ENCODE measurements at regions not wholly inside any gene's neighbourhood (a gene's known extent, or its start where the extent isn't known, plus 50 kb on each side); places are given as distances from the start of the nearest gene placed in this dataset.

GRCh38 chr20:22680031-22680740 is 95.8 kb upstream of the FOXA2 start:
- WGBS, result 59% methylated on average over 9 of the region's 9 CpGs
- TF ChIP-seq POLR2A (IDR thresholded peaks at IDR 0.05; ENCODE audit: low read depth) (no peak), POLR2AphosphoS5 (IDR thresholded peaks at IDR 0.05) (no peak)
- Histone ChIP-seq H3K27ac (replicated peaks in 1 of 4) (no peak overlapping the region), H3K36me3 (no peaks in the 10 kb centered on the region), H3K27me3 (peaks cover 0 to 47% (median 0%) of the 10 kb centered on the region in 4 donors), H3K9me3 (peaks cover 0 to 11% (median 3%) of the 10 kb centered on the region in 4 donors), H3K4me3 (no peak overlapping the region), H3K4me1 (peaks cover 0 to 3% (median 1%) of the 10 kb centered on the region in 4 donors)
- intact Hi-C loops (cut with DNase I), result no loop called here
- DNase-seq (ENCODE audit: extremely low spot score), result peak; percentile 82

- intact Hi-C loops (cut with DNase I), result no loop called here
- Histone ChIP-seq H3K9me3 (peaks cover 0 to 11% (median 3%) of the 10 kb centered on the region in 4 donors), H3K4me3 (no peak overlapping the region), H3K27me3 (peaks cover 0 to 47% (median 0%) of the 10 kb centered on the region in 4 donors), H3K27ac (replicated peaks in 1 of 4) (no peak overlapping the region), H3K4me1 (peaks cover 0 to 3% (median 1%) of the 10 kb centered on the region in 4 donors), H3K36me3 (no peaks in the 10 kb centered on the region)
- WGBS, result 87% methylated on average over 4 of the region's 4 CpGs
- TF ChIP-seq POLR2A (IDR thresholded peaks at IDR 0.05; ENCODE audit: low read depth) (no peak), CTCF (IDR thresholded peaks at IDR 0.05) (no peak)
- DNase-seq (ENCODE audit: extremely low spot score), result peak; percentile 75
Measured at GRCh38 chr20:22681591-22682248, 97.3 kb upstream of the FOXA2 start.

- 78% methylated on average over 5 of the region's 6 CpGs for WGBS
- Histone ChIP-seq H3K9me3 (peaks cover 0 to 11% (median 3%) of the 10 kb centered on the region in 4 donors), H3K27me3 (peaks cover 0 to 44% (median 0%) of the 10 kb centered on the region in 4 donors), H3K36me3 (no peaks in the 10 kb centered on the region), H3K4me1 (peaks cover 0 to 3% (median 1%) of the 10 kb centered on the region in 4 donors), H3K4me3 (no peak overlapping the region), H3K27ac (replicated peaks in 1 of 4) (no peak overlapping the region)
- DNase-seq (ENCODE audit: extremely low spot score), result no peak
- TF ChIP-seq CTCF (IDR thresholded peaks at IDR 0.05), result no peak
- no peak for TF ChIP-seq POLR2AphosphoS5 (IDR thresholded peaks at IDR 0.05)
- no peak for TF ChIP-seq EP300 (IDR thresholded peaks at IDR 0.05)
- TF ChIP-seq POLR2A (IDR thresholded peaks at IDR 0.05; ENCODE audit: low read depth), result no peak
- intact Hi-C loops (cut with DNase I), result no loop called here
Measured at GRCh38 chr20:22682381-22682780, 98.0 kb upstream of the FOXA2 start.

- peaks cover 0 to 31% (median 0%) of the 10 kb centered on the region in 4 donors for H3K27me3 ChIP-seq
- intact Hi-C loops (cut with DNase I), result loop anchor here (2.0 kb wide), 1 partner anchor 345 kb away; no protein-coding TSS in a partner anchor
- H3K27ac ChIP-seq (replicated peaks in 1 of 4), result no peak overlapping the region
- H3K9me3 ChIP-seq, result no peaks in the 10 kb centered on the region
- H3K36me3 ChIP-seq, result no peaks in the 10 kb centered on the region
- H3K4me1 ChIP-seq, result peaks cover 0 to 3% (median 1%) of the 10 kb centered on the region in 4 donors
- H3K4me3 ChIP-seq, result no peak overlapping the region
- peak; percentile 94 for DNase-seq (ENCODE audit: extremely low spot score)
- TF ChIP-seq CTCF (IDR thresholded peaks at IDR 0.05) (peak; percentile 71 to 85 (median 76)), POLR2A (IDR thresholded peaks at IDR 0.05; ENCODE audit: low read depth) (no peak)
- WGBS, result 34% methylated on average over 12 of the region's 12 CpGs
Measured at GRCh38 chr20:22684072-22684762, 99.8 kb upstream of the FOXA2 start.
